Endothelial cell of umbilical vein (primary cell): ENCODE measurements at regions not wholly inside any gene's neighbourhood (a gene's known extent, or its start where the extent isn't known, plus 50 kb on each side); places are given as distances from the start of the nearest gene placed in this dataset.

Experiments used
- BruUV-seq: library from RNA; stranded (reverse); fragments of 400-500 nt; replicated peaks from 2 replicates; lab custom pipeline; 2021; lab: Mats Ljungman, UMichigan
- CTCF ChIA-PET: fragments of 300-600, 350-600 bp; sonication (Branson Sonifier 250); formaldehyde crosslinking; loops from one replicate; lab custom pipeline; 2021; ENCODE audit warnings: antibody characterized with exemption, inconsistent platforms; lab: Charles Lee
- POLR2A ChIA-PET: fragments of 300-600, 350-600 bp; sonication (Branson Sonifier 250); formaldehyde crosslinking; loops from one replicate; lab custom pipeline; 2021; ENCODE audit warnings: antibody characterized with exemption, inconsistent platforms; lab: Charles Lee
- DNase-seq: peaks from one replicate; pipeline ENCODE4 v3.0.0-alpha.2; 2011; ENCODE audit warnings: low read depth, low spot score
- FAIRE-seq: peaks from 2 replicates; lab custom pipeline; 2011; peaks lifted over from hg19 to GRCh38; lab: Jason Lieb, UNC
- H2AFZ ChIP-seq: 2 replicates; pipeline ENCODE4 v1.6.0; 2012; ENCODE audit warnings: low read depth, low read length, control low read depth, inconsistent platforms
- H3K27ac ChIP-seq: 2 replicates; pipeline ENCODE4 v1.5.1; 2011; ENCODE audit warnings: low read depth, mild to moderate bottlenecking, control low read depth, low read length, moderate library complexity; ENCODE audit not compliant: insufficient read depth
- H3K27me3 ChIP-seq, 2 experiments: 2 replicates each; pipeline versions ENCODE4 v1.6.0 to v1.6.1; 2011; ENCODE audit warnings: low read length in 2 of 2, mixed read lengths in 1 of 2; ENCODE audit not compliant: control insufficient read depth in 2 of 2, insufficient read depth in 2 of 2
- H3K36me3 ChIP-seq, 2 experiments: 2 replicates in 1 of 2; 3 replicates in 1 of 2; pipeline ENCODE4 v1.5.1; 2011; ENCODE audit warnings: low read length in 2 of 2, mild to moderate bottlenecking in 1 of 2, moderate library complexity in 1 of 2; ENCODE audit not compliant: control insufficient read depth in 2 of 2, insufficient read depth in 2 of 2; ENCODE audit errors: extremely low read depth in 1 of 2
- H3K4me1 ChIP-seq: 3 replicates; pipeline ENCODE4 v1.5.1; 2011; ENCODE audit warnings: mild to moderate bottlenecking, low read length; ENCODE audit not compliant: control insufficient read depth, insufficient read depth; ENCODE audit errors: extremely low read depth
- H3K4me2 ChIP-seq: 2 replicates; pipeline ENCODE4 v1.6.1; 2011; ENCODE audit warnings: low read length, control low read depth, mixed read lengths; ENCODE audit not compliant: insufficient read depth
- H3K4me3 ChIP-seq, 3 experiments: fragments of 200-600 bp in 1 of 3; sonication (generic), shearing (Covaris generic) in 1 of 3; replicated peaks in 1 of 3; 2 replicates each; pipeline ENCODE4 v1.5.1; 2011 to 2016; ENCODE audit warnings: control low read depth in 3 of 3, low read length in 3 of 3, mild to moderate bottlenecking in 2 of 3, inconsistent platforms in 1 of 3, low read depth in 1 of 3, moderate library complexity in 1 of 3; ENCODE audit not compliant: insufficient read depth in 1 of 3
- H3K79me2 ChIP-seq: 2 replicates; pipeline ENCODE4 v1.6.0; 2012; ENCODE audit warnings: low read length, inconsistent platforms; ENCODE audit not compliant: control insufficient read depth, insufficient read depth
- H3K9ac ChIP-seq: replicated peaks from 2 replicates; pipeline ENCODE3; 2011; ENCODE audit warnings: low read length, control low read depth; ENCODE audit not compliant: insufficient read depth; ENCODE audit errors: extremely low read depth
- H3K9me1 ChIP-seq: replicated peaks from 3 replicates; pipeline ENCODE4 v1.6.0; 2011; ENCODE audit warnings: mild to moderate bottlenecking, low read length; ENCODE audit not compliant: control insufficient read depth, insufficient read depth; ENCODE audit errors: extremely low read depth
- H3K9me3 ChIP-seq: replicated peaks from 2 replicates; pipeline ENCODE4 v1.5.1; 2012; ENCODE audit warnings: low read length, inconsistent platforms; ENCODE audit not compliant: control insufficient read depth, insufficient read depth
- H4K20me1 ChIP-seq: replicated peaks from 2 replicates; pipeline ENCODE3; 2011; ENCODE audit warnings: mild to moderate bottlenecking, low read length; ENCODE audit not compliant: control insufficient read depth, insufficient read depth; ENCODE audit errors: extremely low read depth
- CTCF ChIP-seq, 2 donors: IDR thresholded peaks; 1 replicate in 1 of 2; 2 replicates in 1 of 2; pipeline ENCODE4 v1.5.1; 2011; ENCODE audit warnings: low read length in 2 of 2, mild to moderate bottlenecking in 2 of 2, moderate library complexity in 2 of 2, control low read depth in 1 of 2, inconsistent platforms in 1 of 2, low read depth in 1 of 2; ENCODE audit not compliant: insufficient read depth in 1 of 2; ENCODE audit errors: extremely low read depth in 1 of 2
- EZH2 ChIP-seq: IDR thresholded peaks from 2 replicates; pipeline ENCODE4 v1.6.1; 2012; ENCODE audit warnings: borderline replicate concordance, low read depth, mild to moderate bottlenecking, moderate library complexity, low read length, inconsistent platforms; ENCODE audit not compliant: severe bottlenecking
- FOS ChIP-seq: IDR thresholded peaks from 2 replicates; pipeline ENCODE4 v1.6.1; 2011; ENCODE audit warnings: mild to moderate bottlenecking, low read length, moderate library complexity, borderline replicate concordance; ENCODE audit not compliant: insufficient read depth
- GATA2 ChIP-seq: IDR thresholded peaks from 2 replicates; pipeline ENCODE4 v1.7.0; 2011; ENCODE audit warnings: low read depth, mild to moderate bottlenecking, moderate library complexity, mixed read lengths, low read length; ENCODE audit not compliant: insufficient read length, insufficient read depth
- JUN ChIP-seq: IDR thresholded peaks from 2 replicates; pipeline ENCODE4 v1.6.1; 2011; ENCODE audit warnings: borderline replicate concordance, low read depth; ENCODE audit not compliant: insufficient read length, insufficient read depth
- MAX ChIP-seq: IDR thresholded peaks from 2 replicates; pipeline ENCODE4 v1.6.1; 2011; ENCODE audit not compliant: insufficient read depth, insufficient read length
- MYC ChIP-seq: IDR thresholded peaks from one replicate; pipeline ENCODE4 v1.6.1; 2011; ENCODE audit warnings: mild to moderate bottlenecking, low read depth, low read length
- POLR2A ChIP-seq: IDR thresholded peaks from 2 replicates; pipeline ENCODE4 v1.6.1; 2012; ENCODE audit warnings: low read depth, mild to moderate bottlenecking, control low read depth, low read length
- POLR2AphosphoS5 ChIP-seq: IDR thresholded peaks from 2 replicates; pipeline ENCODE4 v1.6.1; 2012; ENCODE audit warnings: low read depth, mild to moderate bottlenecking, control low read depth, low read length, moderate library complexity; ENCODE audit not compliant: insufficient read depth
- dilution Hi-C: fragments of 300-500 bp; cut with MboI; formaldehyde crosslinking; loops from one replicate; pipeline ENCODE4 v1.15.0; 2019; ENCODE audit warnings: low sequenced_read_pairs; ENCODE audit not compliant: extremely low pct_ligation_motif_present
- intact Hi-C: fragments of 100-400 bp; cut with micrococcal nuclease; formaldehyde crosslinking; loops from one replicate; pipeline ENCODE4 v1.10.0; 2022

- Histone ChIP-seq H3K4me3 (no peak overlapping the region), H3K9me1 (no peaks in the 10 kb centered on the region), H3K27me3 (no peaks in the 10 kb centered on the region), H3K4me1 (no peaks in the 10 kb centered on the region), H3K36me3 (no peaks in the 10 kb centered on the region), H3K79me2 (no peaks in the 10 kb centered on the region), H3K9me3 (no peaks in the 10 kb centered on the region), H2AFZ (no peak overlapping the region), H4K20me1 (no peaks in the 10 kb centered on the region), H3K4me2 (no peak overlapping the region), H3K9ac (no peak overlapping the region), H3K27ac (no peak overlapping the region)
- DNase-seq (no peak), FAIRE-seq (no peak)
- TF ChIP-seq FOS = no peak
- no peak for TF ChIP-seq POLR2AphosphoS5
- TF ChIP-seq GATA2 = no peak
- TF ChIP-seq JUN = no peak
- no peak for TF ChIP-seq EZH2
- TF ChIP-seq MYC = no peak
- TF ChIP-seq POLR2A = no peak
- TF ChIP-seq MAX = no peak
- no peak for TF ChIP-seq CTCF (IDR thresholded peaks at IDR 0.05; ENCODE audit: extremely low read depth in 1 of 2, insufficient read depth in 1 of 2, low read depth in 1 of 2, low read length in 2 of 2)
- dilution Hi-C loops = no loop called here
- ChIA-PET POLR2A (no interaction called here), CTCF (no interaction called here)
- intact Hi-C loops = no loop called here
- no TSS peak for BruUV-seq
Measured at GRCh38 chr6:147674794-147675193, 166.3 kb downstream of the SAMD5 start.
